CD4-positive, alpha-beta T cell treated with Interleukin-10 for 1 hour (primary cell): ENCODE measurements at regions not wholly inside any gene's neighbourhood (a gene's known extent, or its start where the extent isn't known, plus 50 kb on each side); places are given as distances from the start of the nearest gene placed in this dataset.

ENCODE experiments used
- DNase-seq: peaks from one replicate; pipeline ENCODE4 v3.0.0-alpha.2; 2020

DNA sequence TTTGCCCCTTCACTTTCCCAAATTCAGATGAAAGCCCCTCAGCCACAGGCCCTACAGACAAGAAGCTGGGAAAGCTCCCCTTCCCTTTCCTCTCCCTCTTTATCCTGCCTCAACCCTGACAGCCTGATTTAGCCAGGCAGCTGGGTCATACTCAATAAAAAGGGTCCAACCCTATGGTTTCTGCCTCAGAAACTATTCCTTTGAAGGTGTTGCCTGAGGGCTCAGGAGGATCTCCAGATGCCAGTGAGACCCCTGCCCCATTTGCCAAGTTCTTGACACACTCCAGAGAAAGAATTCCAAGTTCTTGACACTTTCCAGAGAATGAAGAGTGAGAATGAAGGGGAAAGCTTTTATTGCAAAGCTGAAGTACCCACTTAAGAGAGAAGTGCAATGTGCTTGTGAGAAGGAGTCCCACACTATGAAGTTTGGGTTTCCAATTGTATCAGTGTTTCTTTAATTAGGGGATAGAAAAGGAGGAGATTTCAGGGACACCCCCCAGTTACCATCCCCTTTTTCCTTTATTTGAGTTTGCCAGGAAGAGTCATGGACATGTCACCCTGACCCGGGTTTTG, 576.2 kb downstream of the METTL4 start:
- DNase-seq = no peak

DNA sequence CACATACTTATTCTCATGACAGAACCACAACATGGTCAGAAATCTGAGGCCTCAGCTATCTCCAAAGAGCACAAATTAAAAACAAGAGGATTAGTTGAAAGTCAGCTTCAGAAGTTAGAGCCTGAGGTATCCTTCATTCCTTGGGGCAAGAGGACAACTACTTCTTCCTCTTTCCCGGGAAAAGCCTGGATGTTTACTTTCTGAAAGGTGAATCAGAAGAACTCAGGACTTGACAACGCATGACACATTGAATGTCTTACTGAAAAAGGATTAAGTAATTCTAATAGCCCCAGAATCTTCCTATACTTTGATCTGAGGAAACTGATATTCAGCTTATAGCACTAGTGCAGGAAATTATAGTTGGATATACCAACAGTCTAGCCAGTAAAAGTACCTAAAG, 573.2 kb downstream of the METTL4 start:
- no peak for DNase-seq

DNA sequence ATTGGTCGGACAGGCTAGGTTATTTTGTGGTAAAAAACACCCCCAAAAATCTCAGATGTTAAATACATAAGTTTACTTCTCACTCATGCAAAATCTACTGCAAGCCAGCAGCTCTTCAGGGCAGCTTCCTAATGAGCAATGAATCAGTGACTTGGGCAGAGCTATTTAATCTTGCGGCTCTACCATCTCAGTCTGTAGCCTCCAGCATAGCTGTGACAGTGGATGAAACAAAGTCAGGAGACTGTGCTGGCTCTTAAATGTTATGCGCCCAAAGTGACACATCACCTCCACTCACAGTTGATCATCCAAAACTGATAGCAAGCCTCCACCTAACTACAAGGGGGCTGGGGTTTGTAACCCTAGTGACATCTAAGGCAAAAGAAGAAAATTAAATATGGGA, 571.9 kb downstream of the METTL4 start:
- DNase-seq = no peak

GRCh38 chr18:2002151-2002550, 569.2 kb downstream of the METTL4 start:
- no peak for DNase-seq

DNA sequence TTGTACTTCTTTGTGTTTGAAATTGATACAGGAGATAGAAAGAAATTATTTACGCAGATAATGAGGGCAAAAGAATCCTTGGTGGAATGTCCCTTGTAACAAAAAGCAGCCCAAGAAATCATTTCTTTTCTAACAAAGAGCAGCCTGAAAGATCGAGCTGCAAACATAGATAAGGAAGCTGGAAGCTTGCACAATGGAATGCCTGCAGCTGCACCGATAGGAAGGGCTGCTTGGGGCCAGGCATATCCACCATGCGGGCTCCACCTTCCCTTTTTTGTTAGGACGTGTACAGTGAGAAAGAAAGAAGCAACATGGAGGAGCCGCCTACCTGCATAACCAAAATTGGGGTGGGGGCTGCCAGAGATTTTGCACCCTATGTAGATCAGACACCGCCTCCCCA, 568.7 kb downstream of the METTL4 start:
- no peak for DNase-seq

DNA sequence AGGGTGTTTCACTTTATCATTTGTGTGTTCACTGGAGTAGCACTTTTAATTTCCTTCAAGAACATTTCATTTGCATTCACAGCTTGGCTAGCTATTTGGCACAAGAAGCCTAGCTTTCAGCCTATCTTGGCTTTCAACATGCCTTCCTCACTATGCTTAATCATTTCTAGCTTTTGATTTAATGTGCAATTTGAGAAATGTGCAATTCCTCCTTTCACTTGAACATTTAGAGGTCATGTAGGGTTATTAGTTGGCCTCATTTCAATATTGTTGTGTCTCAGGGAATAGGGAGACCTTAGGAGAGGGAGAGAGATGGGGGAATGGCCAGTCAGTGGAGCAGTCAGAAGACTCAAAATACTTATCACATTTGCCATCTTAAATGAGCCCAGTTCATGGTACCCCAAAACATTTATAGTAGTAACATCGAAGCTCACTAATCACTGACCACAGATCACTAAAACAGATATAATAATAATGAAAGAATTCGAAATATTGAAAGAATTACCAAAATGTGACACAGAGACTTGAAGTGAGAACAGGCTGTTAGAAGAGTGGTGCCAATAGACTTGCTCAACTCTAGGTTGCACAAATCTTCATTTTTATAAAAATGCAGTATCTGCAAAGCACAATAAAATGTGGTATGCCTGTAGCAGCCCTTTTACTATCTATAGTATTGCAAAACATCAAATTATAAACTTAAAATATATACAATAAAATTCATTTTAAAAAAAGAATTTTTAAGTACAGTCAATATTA, 561.2 kb downstream of the METTL4 start:
- no peak for DNase-seq

DNA sequence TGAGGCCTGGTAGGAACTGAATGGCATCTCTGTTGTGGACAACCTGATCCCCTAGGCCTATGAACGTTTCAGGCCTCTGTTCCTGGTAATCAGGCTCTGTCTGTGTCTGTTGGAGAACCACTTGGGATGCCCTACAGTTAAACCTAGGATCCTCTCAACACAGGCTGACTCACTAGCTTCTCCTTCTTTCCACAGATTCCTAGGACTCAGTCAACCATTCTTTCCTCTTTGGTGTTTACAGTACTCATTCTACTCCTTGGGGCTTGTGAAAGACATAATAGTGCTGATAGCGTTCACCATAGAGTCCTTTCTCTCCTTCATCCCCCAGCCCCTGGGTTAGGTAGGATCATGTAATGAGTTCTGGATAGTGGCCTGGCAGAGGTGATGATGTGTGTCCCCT, 544.3 kb downstream of the METTL4 start:
- no peak for DNase-seq

DNA sequence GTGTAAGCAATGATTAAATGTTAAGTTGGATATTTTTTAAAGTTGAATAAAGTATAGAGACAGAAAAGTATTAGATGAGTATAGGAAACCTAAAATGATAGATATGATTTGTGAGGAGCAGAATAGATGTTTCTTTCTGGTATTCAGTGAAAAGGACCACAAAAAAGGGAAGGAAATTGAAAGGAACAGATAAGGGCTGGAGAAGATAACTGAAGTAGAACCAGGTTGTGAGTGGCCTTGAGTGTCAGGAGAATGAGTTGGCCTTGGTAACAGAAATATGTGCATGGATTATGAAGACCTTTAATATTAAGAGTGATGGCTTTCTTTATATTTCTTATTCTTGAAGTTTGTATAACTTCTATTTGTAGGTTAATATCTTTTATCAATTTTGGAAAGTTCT, 543.5 kb downstream of the METTL4 start:
- DNase-seq = no peak

DNA sequence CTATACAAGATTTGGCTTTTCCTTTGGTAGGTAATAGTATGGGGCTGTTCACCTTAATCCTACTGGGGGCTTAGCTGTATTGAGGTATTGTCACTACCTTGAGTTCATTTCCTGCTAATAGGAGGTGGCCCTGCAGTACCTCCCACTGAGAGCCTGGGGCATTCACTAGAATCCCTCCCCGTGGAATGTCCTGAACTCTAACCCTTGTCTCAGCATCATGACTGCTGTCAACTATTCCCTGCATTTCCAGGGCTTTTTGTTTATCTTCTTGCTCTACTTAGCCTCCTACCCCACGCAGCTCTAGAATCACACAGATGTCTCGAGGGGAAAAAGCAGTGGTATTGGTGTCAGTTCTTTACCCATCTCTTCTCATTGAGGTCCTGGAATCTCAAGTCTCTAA, 542.3 kb downstream of the METTL4 start:
- DNase-seq = no peak

- no peak for DNase-seq
Observed at GRCh38 chr18:2030647-2031046, 540.7 kb downstream of the METTL4 start.

- DNase-seq = no peak
Observed at GRCh38 chr18:2032036-2032435, 539.3 kb downstream of the METTL4 start.

DNA sequence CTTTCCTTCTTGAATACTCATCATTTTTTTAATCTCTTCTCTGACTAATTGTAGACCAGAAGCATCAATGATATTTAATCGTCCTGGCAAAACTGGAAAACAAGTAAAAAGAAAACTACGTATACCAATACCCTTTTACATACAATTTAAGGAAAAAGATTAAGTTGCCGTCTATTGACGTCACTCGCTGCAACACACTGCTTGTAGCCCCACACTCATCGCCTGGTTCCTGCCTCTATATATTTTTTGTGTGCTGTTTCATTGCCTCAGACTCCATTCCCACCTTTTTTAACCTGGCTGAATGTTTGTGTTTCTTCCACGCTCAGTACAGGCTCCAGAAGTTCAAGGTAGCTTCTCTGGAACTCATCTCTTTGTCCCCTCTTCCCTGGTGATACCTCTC, 536.2 kb downstream of the METTL4 start:
- DNase-seq = no peak

GRCh38 chr18:2036086-2036485, 535.2 kb downstream of the METTL4 start:
- DNase-seq = no peak

- no peak for DNase-seq
Observed at GRCh38 chr18:2040279-2040678, 531.0 kb downstream of the METTL4 start.

- DNase-seq = no peak
Observed at GRCh38 chr18:2049986-2050385, 521.3 kb downstream of the METTL4 start.

DNA sequence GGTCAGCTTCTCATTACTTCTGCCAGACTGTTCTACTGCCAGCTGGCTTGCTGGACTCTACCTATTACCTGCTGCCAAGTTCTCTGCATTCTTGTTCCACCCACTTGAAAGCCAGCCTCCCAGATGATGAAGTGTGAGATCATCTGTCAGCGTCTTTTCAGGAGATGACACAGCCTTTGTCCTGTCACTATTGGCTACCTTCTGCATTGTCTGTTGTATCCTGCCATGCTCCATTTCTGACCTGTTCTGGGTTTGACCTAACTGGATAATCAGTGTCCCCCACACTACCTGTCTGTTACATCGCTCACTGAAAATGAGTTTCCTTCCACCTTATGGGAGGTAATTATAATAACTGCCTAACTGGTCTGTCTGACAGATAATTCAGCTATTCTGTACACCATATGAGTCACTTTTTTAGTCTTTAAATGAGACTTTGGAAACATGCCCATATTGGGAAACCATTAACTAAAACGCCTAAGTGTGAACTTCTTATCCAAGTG, 520.6 kb downstream of the METTL4 start:
- no peak for DNase-seq

- DNase-seq = no peak
Observed at GRCh38 chr18:2053490-2054089, 517.7 kb downstream of the METTL4 start.

GRCh38 chr18:2059336-2059735, 512.0 kb downstream of the METTL4 start:
- no peak for DNase-seq

- DNase-seq = no peak
Observed at GRCh38 chr18:2060086-2060485, 511.2 kb downstream of the METTL4 start.

- no peak for DNase-seq
Observed at GRCh38 chr18:2070631-2071030, 500.7 kb downstream of the METTL4 start.

- no peak for DNase-seq
Observed at GRCh38 chr18:2075499-2075898, 495.8 kb downstream of the METTL4 start.

DNA sequence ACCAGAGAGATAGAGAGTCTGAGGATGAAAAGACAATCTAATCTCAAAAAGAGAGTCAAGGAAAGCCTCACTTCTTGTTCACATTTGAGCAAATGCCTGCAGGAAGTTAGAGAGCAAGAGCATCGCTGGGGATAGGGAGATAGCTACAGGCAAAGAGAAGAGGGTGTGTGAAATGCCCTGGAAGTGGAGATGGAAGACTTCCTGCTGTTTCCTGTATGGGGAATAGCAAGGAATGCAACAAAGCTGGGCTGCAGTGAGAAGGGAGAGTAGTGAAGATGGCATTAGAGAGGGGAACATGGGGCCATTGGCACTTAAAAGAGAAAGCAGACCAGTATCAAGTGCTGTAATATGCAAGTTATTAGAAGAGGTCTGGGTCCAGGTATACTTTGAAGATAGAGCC, 488.6 kb downstream of the METTL4 start:
- DNase-seq = no peak

GRCh38 chr18:2083691-2084090, 487.6 kb downstream of the METTL4 start:
- DNase-seq = no peak

GRCh38 chr18:2086439-2086838, 484.9 kb downstream of the METTL4 start:
- DNase-seq = no peak
